GM21360 (cell line): ENCODE measurements at regions not wholly inside any gene's neighbourhood (a gene's known extent, or its start where the extent isn't known, plus 50 kb on each side); places are given as distances from the start of the nearest gene placed in this dataset.

Experiments
- ATAC-seq: cut with Tn5 transposase; IDR thresholded peaks from one replicate; pipeline ENCODE4 v1.9.1; 2021; ENCODE audit warnings: mild to moderate bottlenecking, moderate library complexity; ENCODE audit not compliant: unreplicated experiment

GRCh38 chr7:106423821-106424475 is 139.2 kb upstream of the NAMPT start:
- no peak for ATAC-seq

GRCh38 chr7:106423111-106423510 is 138.3 kb upstream of the NAMPT start:
- no peak for ATAC-seq

DNA sequence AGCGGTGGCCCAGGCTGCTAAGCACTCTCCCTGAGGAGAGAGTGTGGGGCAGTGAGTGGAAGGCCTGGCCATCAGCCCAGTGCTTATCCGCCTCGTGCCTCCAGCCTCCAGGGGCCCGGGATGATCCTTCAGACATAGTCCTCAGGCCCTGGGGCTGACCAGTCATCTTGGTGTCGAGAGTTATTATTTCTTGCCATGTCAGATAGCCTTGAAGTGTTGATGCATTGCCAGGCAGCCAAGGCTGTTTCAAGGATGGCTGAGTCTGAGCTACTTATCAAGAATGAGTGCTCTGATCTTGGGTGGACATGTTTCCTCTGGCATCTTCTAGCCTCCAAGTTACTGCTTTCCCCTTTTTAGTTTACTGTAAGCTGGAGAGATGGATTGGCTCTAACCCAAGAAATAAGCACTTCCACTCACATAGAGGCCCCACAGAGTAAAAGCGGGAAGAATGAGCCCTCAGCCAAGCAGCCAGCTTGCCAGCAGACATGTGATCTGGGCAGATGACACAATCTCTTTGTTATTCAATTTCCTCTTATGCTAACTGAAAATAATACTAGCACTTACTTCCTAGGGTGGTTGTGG is 136.5 kb upstream of the NAMPT start:
- ATAC-seq: no peak

GRCh38 chr7:106420736-106421135 is 136.0 kb upstream of the NAMPT start:
- ATAC-seq: no peak

- ATAC-seq: no peak
Observed at GRCh38 chr7:106420210-106420609, 135.4 kb upstream of the NAMPT start.

DNA sequence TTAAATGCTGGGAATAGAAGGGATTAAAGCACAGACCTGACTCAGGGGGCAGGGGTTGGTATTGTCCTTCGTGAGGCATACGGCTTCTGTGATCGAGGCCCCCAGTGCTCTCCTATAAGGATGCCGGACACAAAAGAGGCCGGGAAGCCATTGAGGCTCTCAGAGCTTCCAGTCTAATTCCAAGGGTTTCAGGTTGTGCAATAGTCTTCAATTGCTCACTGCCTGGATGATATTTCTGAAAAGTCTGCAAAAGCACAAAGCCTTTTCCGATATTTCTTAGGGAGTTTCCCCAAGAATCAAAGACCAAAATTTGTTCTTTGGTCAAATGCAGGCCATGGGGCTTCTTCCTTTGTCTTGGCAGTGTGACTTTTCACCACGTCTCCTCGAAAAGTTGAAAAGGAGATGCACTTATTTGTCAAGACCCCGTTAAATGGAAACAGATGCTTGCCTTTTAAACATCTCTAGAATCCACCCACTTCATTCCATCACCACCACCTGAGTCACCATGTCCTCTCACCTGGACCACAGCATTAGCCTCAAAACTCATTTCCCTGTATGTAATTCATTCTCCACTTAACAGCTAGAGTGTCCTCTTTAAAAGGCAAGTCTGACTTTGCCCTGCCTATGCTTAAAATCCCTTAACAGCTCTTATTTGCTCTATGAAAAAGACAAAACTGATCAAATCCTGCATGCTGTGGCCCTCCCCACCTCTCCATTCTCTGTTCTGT is 134.8 kb upstream of the NAMPT start:
- no peak for ATAC-seq

DNA sequence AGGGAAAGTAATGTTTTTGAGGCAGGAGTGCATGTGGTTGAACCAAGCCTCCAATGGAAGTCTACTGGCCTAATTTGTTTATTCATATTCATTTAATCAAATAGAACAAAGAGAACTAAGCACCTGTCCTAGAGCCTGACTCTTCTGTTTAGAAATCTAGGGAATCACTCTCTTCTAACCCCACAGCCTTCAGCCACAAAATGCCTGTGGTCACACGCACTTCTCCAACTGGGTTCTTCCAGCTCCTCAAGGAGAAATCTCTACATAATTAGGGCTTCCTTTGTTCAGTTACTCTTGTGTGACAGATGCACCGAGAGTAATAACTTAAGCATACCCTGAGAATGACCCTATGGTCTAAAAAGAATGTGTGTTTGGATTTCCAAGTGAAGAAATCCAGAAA is 133.7 kb upstream of the NAMPT start:
- no peak for ATAC-seq

- ATAC-seq: no peak
Observed at GRCh38 chr7:106418094-106418493, 133.3 kb upstream of the NAMPT start.

DNA sequence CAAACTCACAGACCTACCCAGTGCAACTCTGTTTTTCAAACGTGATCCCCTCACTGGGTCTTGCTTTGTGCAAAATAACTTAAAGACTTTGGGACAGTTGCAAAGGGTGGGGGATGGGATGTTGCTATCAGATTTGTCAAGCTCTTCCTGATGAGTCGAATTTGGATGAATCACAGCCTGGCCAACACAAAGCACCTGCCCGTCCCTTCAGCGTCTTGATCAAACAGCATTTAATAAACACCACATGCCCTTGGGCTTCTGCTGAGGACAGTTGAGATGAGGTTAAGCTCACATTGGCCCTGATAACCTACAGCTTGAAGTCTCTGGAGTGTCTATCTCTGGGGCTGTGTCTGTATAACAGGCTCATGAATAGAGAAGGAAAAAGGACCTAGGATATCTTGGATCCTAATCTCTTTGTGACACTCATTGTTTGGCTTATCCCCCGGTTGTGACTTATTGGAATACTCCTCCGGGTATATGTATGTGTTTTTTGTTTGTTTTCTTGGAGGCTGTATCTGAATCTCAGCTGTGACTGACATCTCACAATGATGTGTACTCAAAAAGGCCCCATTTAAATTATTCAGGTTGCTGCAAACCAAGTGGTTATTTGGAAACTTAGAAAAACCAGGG is 132.6 kb upstream of the NAMPT start:
- no peak for ATAC-seq

- ATAC-seq: no peak
Observed at GRCh38 chr7:106416430-106416829, 131.6 kb upstream of the NAMPT start.

GRCh38 chr7:106415433-106415832 is 130.7 kb upstream of the NAMPT start:
- ATAC-seq: no peak

- ATAC-seq: no peak
Observed at GRCh38 chr7:106413446-106413845, 128.7 kb upstream of the NAMPT start.

DNA sequence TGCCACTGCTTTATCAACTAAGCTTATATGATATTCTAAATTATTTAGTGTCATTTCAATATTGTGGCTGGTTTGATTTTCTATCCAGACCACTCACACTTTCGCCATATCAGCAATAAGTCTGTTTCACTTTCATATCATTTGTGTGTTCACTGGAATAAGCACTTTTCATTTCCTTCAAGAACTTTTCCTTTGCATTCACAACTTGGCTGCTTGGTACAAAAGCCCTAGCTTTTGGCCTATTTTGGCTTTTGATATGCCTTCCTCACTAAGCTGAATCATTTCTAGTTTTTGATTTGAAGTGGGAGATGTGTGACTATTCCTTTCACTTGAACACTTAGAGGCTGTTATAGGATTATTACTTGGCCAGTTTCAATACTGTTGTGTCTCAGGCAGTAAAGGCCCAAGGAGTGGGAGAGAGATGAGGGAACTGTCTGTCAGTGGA is 120.9 kb upstream of the NAMPT start:
- ATAC-seq: no peak

- no peak for ATAC-seq
Observed at GRCh38 chr7:106402898-106403297, 118.1 kb upstream of the NAMPT start.

GRCh38 chr7:106400923-106401322 is 116.1 kb upstream of the NAMPT start:
- no peak for ATAC-seq

DNA sequence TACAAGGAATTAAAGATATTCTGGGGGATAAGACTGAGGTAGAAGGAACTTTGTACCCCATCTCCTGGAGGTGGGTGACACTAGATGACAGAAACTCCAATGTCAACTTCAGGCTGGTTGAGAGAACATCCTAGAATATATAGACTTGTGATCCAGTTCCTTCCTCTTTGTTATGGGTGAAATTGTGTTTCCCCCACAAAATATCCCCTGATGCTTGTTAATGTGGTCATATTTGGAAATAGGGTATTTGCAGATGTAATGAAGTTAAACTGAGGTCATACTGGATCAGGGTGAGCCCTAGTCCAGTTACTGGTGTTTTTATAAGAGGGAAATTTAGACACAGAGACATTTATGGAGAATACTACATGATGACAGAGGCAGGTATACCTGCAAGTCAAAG is 114.0 kb upstream of the NAMPT start:
- ATAC-seq: no peak

DNA sequence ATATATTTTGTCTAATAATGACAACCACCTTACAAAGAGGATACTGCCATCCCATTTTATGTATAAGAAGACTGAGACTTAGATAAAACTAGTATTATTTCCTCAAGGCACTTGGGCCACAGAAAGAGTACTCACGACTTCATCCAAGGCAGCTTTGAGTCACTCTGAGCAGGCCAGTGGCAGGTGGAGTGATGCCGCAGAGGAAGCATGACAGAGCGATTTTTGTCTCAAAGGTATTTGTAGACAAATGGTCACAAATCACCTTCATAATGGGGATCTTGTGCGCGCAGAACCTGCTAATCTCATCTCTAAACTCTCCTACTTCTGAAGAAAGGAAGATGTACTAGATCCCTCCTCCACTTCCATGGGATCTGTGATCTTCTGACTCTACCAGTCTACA is 113.2 kb upstream of the NAMPT start:
- ATAC-seq: no peak

GRCh38 chr7:106394526-106394925 is 109.7 kb upstream of the NAMPT start:
- no peak for ATAC-seq

GRCh38 chr7:106393564-106394251 is 108.9 kb upstream of the NAMPT start:
- ATAC-seq: no peak

DNA sequence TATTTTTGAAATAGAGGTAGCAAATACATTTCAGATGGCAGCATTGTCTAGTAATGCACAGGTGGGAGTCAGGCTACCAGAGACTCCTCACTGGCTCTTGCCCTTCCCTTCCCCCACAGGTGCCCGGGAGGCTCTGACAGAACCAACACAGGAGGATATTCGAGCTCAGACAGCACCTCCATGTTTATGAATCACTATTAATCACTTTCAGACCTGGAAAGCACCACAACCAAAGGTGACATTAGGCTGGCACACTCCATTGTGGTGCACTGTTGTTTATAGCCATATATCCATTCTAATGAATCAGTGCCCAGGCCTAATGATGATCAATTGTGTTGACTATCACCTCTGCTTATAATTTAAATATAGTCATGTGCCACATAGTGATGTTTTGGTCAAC is 107.8 kb upstream of the NAMPT start:
- no peak for ATAC-seq

DNA sequence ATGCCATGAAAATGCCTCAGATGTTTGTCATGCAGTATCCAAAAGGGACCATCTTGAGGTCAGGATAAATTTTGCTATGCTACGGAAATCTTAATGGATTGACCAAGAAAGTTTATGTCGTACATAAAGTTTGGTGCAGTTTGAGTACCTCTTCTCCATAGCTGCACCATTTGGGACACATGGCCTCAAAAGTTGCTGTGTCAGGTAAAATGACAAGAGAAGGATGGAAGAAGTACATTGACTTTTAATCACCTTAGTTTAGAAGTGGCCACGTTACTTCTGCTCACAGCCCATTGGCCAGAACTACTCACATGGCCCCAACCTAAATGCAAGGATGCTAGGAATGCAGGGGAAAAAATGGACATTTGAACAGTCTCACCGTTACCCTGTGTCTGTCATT is 107.4 kb upstream of the NAMPT start:
- no peak for ATAC-seq
